Psoas muscle (tissue), 7 donors: ENCODE measurements at regions not wholly inside any gene's neighbourhood (a gene's known extent, or its start where the extent isn't known, plus 50 kb on each side); places are given as distances from the start of the nearest gene placed in this dataset.

Source experiments
- ATAC-seq, 4 donors: fragments of 200-7000 bp; cut with Tn5 transposase; one replicate each; pipeline ENCODE4 v1.9.1; 2020; ENCODE audit warnings: moderate library complexity in 3 of 4, mild to moderate bottlenecking in 2 of 4
- DNase-seq, 2 donors: peaks; one replicate each; pipeline ENCODE4 v3.0.0-alpha.2; 2020
- H3K27ac ChIP-seq: fragments of 200-600 bp; one replicate; pipeline ENCODE4 v1.8.0; 2022
- H3K27me3 ChIP-seq, 3 donors: fragments of 200-600 bp in 1 of 3; one replicate each; pipeline versions ENCODE4 v1.6.1 to v1.8.0; 2013 to 2022; ENCODE audit warnings: low read length in 2 of 3, mild to moderate bottlenecking in 2 of 3, moderate library complexity in 1 of 3; ENCODE audit not compliant: insufficient read depth in 3 of 3
- H3K36me3 ChIP-seq, 2 donors: fragments of 200-600 bp in 1 of 2; one replicate each; pipeline versions ENCODE4 v1.6.1 to v1.8.0; 2013 to 2022; ENCODE audit warnings: low read depth in 1 of 2, mild to moderate bottlenecking in 1 of 2, moderate library complexity in 1 of 2; ENCODE audit not compliant: insufficient read depth in 1 of 2
- H3K4me1 ChIP-seq: fragments of 200-600 bp; one replicate; pipeline ENCODE4 v1.8.0; 2022
- H3K4me3 ChIP-seq: fragments of 200-600 bp; one replicate; pipeline ENCODE4 v1.8.0; 2022; ENCODE audit warnings: mild to moderate bottlenecking
- H3K9me3 ChIP-seq: fragments of 200-600 bp; one replicate; pipeline ENCODE4 v1.8.0; 2022
- CTCF ChIP-seq: fragments of 200-600 bp; IDR thresholded peaks from one replicate; pipeline ENCODE4 v1.8.0; 2022; ENCODE audit warnings: antibody characterized with exemption
- WGBS, 3 donors: extraction: QIAGEN DNeasy Blood & Tissue Kit; methylation state at CpG; one replicate each; pipeline versions ENCODE4 v1.1.6 to v1.1.7; 2013; 5-methylcytosine and 5-hydroxymethylcytosine counted together
- intact Hi-C, 2 donors: fragments of 100-400 bp; cut with DNase I; formaldehyde crosslinking; loops; one replicate each; pipeline versions ENCODE4 v1.11.0 to v1.14.2; 2022
- donor health status: healthy with polysubstance abuse.
- donor health status: DM: no; HTN: no; CAD: no; lungs with moderate emphysema.
- donor health status: Bipolar disorder and iron deficiency.
- donor health status: healthy.
- donor health status: DM: yes; HTN: yes; CAD: no.
- donor health status: DM: no; HTN: no; CAD: no.
- donor health status: DM: yes; HTN: yes; CAD: no.

- Histone ChIP-seq H3K36me3 (no peaks in the 10 kb centered on the region), H3K9me3 (no peaks in the 10 kb centered on the region), H3K27ac (no peak overlapping the region), H3K27me3 (no peaks in the 10 kb centered on the region), H3K4me3 (no peak overlapping the region), H3K4me1 (no peaks in the 10 kb centered on the region)
- no peak for TF ChIP-seq CTCF
- intact Hi-C loops = no loop called here
- no peak for DNase-seq
- ATAC-seq = no peak
- WGBS, 3 donors = 18 to 32% (median 19%) methylated on average over 1 of the region's 1 CpG
Measured at GRCh38 chr7:81822811-81823210, 53.0 kb upstream of the HGF start.

GRCh38 chr7:81819861-81820260 lies 50.0 kb upstream of the HGF start:
- no peaks in the 10 kb centered on the region for H3K36me3 ChIP-seq
- H3K9me3 ChIP-seq = no peaks in the 10 kb centered on the region
- DNase-seq = no peak
- no peak for TF ChIP-seq CTCF
- H3K4me1 ChIP-seq = no peaks in the 10 kb centered on the region
- no peak overlapping the region for H3K27ac ChIP-seq
- no peak overlapping the region for H3K4me3 ChIP-seq
- no peak for ATAC-seq
- intact Hi-C loops = no loop called here
- 28 to 33% (median 31%) methylated on average over 1 of the region's 1 CpG for WGBS, 3 donors
- H3K27me3 ChIP-seq = no peaks in the 10 kb centered on the region
